Mesendoderm (in vitro differentiated cells): ENCODE measurements at regions not wholly inside any gene's neighbourhood (a gene's known extent, or its start where the extent isn't known, plus 50 kb on each side); places are given as distances from the start of the nearest gene placed in this dataset.
"Not testable (repeated sequence)": the region's sequence is repeated elsewhere in the genome, so short reads cannot be mapped to it uniquely, and the experiment has no call there.

Experiments
- DNase-seq: peaks from one replicate; pipeline ENCODE4 v3.0.0; 2013
- H2AK5ac ChIP-seq: 2 replicates; pipeline ENCODE4 v1.6.1; 2013; ENCODE audit warnings: low read length, inconsistent platforms
- H2BK120ac ChIP-seq: 2 replicates; pipeline ENCODE4 v1.6.1; 2013; ENCODE audit warnings: low read depth, mild to moderate bottlenecking, low read length, moderate library complexity, mixed read lengths
- H2BK15ac ChIP-seq: replicated peaks from 2 replicates; pipeline ENCODE4 v1.6.1; 2013; ENCODE audit warnings: low read depth, mild to moderate bottlenecking, moderate library complexity
- H2BK5ac ChIP-seq: 2 replicates; pipeline ENCODE4 v1.6.1; 2013; ENCODE audit warnings: low read length, inconsistent platforms
- H3K18ac ChIP-seq: 2 replicates; pipeline ENCODE4 v1.6.1; 2013; ENCODE audit warnings: mild to moderate bottlenecking, low read length, mixed read lengths
- H3K23ac ChIP-seq: one replicate; pipeline ENCODE4 v1.6.1; 2013; ENCODE audit warnings: low read length
- H3K27ac ChIP-seq: 2 replicates; pipeline ENCODE4 v1.5.1; 2013; ENCODE audit warnings: low read depth, mild to moderate bottlenecking, inconsistent platforms, low read length, moderate library complexity
- H3K27me3 ChIP-seq: 2 replicates; pipeline ENCODE4 v1.6.1; 2013; ENCODE audit warnings: low read length, control low read depth, mild to moderate bottlenecking, inconsistent platforms; ENCODE audit not compliant: insufficient read depth, poor library complexity
- H3K36me3 ChIP-seq: 2 replicates; pipeline ENCODE4 v1.6.1; 2013; ENCODE audit warnings: low read length, inconsistent platforms; ENCODE audit not compliant: control insufficient read depth, insufficient read depth
- H3K4ac ChIP-seq: one replicate; pipeline ENCODE4 v1.6.1; 2013; ENCODE audit warnings: low read depth, mild to moderate bottlenecking, low read length, moderate library complexity
- H3K4me1 ChIP-seq: 2 replicates; pipeline ENCODE4 v1.6.1; 2013; ENCODE audit warnings: low read depth, low read length, inconsistent platforms; ENCODE audit not compliant: control insufficient read depth
- H3K4me2 ChIP-seq: 2 replicates; pipeline ENCODE4 v1.6.1; 2013; ENCODE audit warnings: low read length
- H3K4me3 ChIP-seq: 2 replicates; pipeline ENCODE4 v1.5.1; 2013; ENCODE audit warnings: mild to moderate bottlenecking, low read length
- H3K56ac ChIP-seq: one replicate; pipeline ENCODE4 v1.6.1; 2013; ENCODE audit warnings: low read length
- H3K79me1 ChIP-seq: 2 replicates; pipeline ENCODE4 v1.6.1; 2013; ENCODE audit warnings: low read length, inconsistent platforms
- H3K79me2 ChIP-seq: 2 replicates; pipeline ENCODE4 v1.6.1; 2013; ENCODE audit warnings: mild to moderate bottlenecking, low read length; ENCODE audit not compliant: control insufficient read depth, insufficient read depth
- H3K9ac ChIP-seq: 2 replicates; pipeline ENCODE4 v1.6.1; 2013; ENCODE audit warnings: low read length, inconsistent platforms
- H4K5ac ChIP-seq: one replicate; pipeline ENCODE4 v1.6.1; 2013; ENCODE audit warnings: low read length
- H4K8ac ChIP-seq: one replicate; pipeline ENCODE4 v1.6.1; 2013; ENCODE audit warnings: low read depth, mild to moderate bottlenecking, control low read depth, low read length, moderate library complexity
- WGBS: extraction: QIAGEN DNeasy Blood & Tissue Kit; methylation state at CpG from one replicate; pipeline ENCODE4 v1.1.7; 2013; ENCODE audit warnings: low lambda C conversion rate, missing lambda C conversion rate; ENCODE audit not compliant: insufficient coverage; ENCODE audit errors: extremely low coverage; 5-methylcytosine and 5-hydroxymethylcytosine counted together

GRCh38 chr11:69899957-69900821 is 81.0 kb upstream of the FGF3 start:
- no peak for DNase-seq

DNA sequence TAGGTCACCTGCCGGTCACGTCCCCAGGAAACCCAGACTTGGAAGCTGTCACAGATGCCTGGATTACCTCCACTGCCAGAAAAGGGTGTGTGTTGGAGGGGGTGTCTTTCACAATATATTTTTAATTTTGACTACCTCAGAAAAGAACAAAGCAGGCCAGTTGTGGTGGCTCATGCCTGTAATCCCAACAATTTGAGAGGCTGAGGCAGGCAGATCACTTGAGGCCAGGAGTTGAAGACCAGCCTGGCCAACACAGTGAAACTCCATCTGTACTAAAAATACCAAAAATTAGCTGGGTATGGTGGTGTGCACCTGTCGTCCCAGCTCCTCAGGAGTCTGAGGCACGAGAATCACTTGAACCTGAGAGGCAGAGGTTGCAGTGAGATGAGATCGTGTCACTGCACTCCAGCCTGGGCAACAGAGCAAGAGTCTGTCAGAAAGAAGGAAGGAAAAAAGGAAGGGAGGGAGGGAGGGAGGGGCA is 81.6 kb upstream of the FGF3 start:
- H2BK15ac ChIP-seq, DNase-seq, H3K23ac ChIP-seq, H3K4me3 ChIP-seq, H4K5ac ChIP-seq, H3K4me1 ChIP-seq, H3K27ac ChIP-seq, H3K4me2 ChIP-seq, H2BK120ac ChIP-seq, H3K36me3 ChIP-seq, H3K9ac ChIP-seq, H3K79me2 ChIP-seq, H2BK5ac ChIP-seq, H4K8ac ChIP-seq, H3K27me3 ChIP-seq, H3K79me1 ChIP-seq, H3K4ac ChIP-seq, H3K56ac ChIP-seq, H3K18ac ChIP-seq, H2AK5ac ChIP-seq: not testable (repeated sequence)
- no CpG with 5 or more reads among the region's 5 CpGs for WGBS

More at GRCh38 chr11:69899957-69900821, 81.0 kb upstream of the FGF3 start:
- Histone ChIP-seq H3K4me3 (no peak overlapping the region), H3K23ac (no peak overlapping the region), H2BK120ac (no peak overlapping the region), H3K56ac (no peak overlapping the region), H4K5ac (no peak overlapping the region), H3K27ac (no peak overlapping the region), H4K8ac (no peak overlapping the region), H3K79me1 (no peaks in the 10 kb centered on the region), H3K4me2 (no peak overlapping the region), H3K27me3 (no peaks in the 10 kb centered on the region), H3K79me2 (no peaks in the 10 kb centered on the region), H3K18ac (no peak overlapping the region), H3K4me1 (no peaks in the 10 kb centered on the region), H2AK5ac (no peak overlapping the region), H3K9ac (no peak overlapping the region), H3K36me3 (no peaks in the 10 kb centered on the region), H2BK15ac (no peak overlapping the region), H3K4ac (no peak overlapping the region), H2BK5ac (no peak overlapping the region)
- 100% methylated on average over 1 of the region's 9 CpGs for WGBS

GRCh38 chr11:69902337-69902736 is 83.1 kb upstream of the FGF3 start:
- H2BK120ac ChIP-seq, result no peak overlapping the region
- no peak overlapping the region for H3K4me2 ChIP-seq
- no peak overlapping the region for H2BK15ac ChIP-seq
- H3K4me3 ChIP-seq, result no peak overlapping the region
- WGBS, result no CpG with 5 or more reads among the region's 12 CpGs
- H3K56ac ChIP-seq, result no peak overlapping the region
- H3K18ac ChIP-seq, result no peak overlapping the region
- no peak for DNase-seq
- H3K79me2 ChIP-seq, result no peaks in the 10 kb centered on the region
- no peak overlapping the region for H3K23ac ChIP-seq
- no peak overlapping the region for H3K4ac ChIP-seq
- no peaks in the 10 kb centered on the region for H3K79me1 ChIP-seq
- H3K9ac ChIP-seq, result no peak overlapping the region
- no peak overlapping the region for H3K27ac ChIP-seq
- H3K4me1 ChIP-seq, result no peaks in the 10 kb centered on the region
- H2BK5ac ChIP-seq, result no peak overlapping the region
- no peak overlapping the region for H4K8ac ChIP-seq
- no peaks in the 10 kb centered on the region for H3K27me3 ChIP-seq
- H2AK5ac ChIP-seq, result no peak overlapping the region
- H3K36me3 ChIP-seq, result no peaks in the 10 kb centered on the region
- H4K5ac ChIP-seq, result no peak overlapping the region

GRCh38 chr11:69903211-69903610 is 84.0 kb upstream of the FGF3 start:
- Histone ChIP-seq H3K4me1 (no peaks in the 10 kb centered on the region), H4K5ac (no peak overlapping the region), H3K79me2 (no peaks in the 10 kb centered on the region), H3K27me3 (no peaks in the 10 kb centered on the region), H3K4ac (no peak overlapping the region), H2BK15ac (no peak overlapping the region), H2BK120ac (no peak overlapping the region), H3K36me3 (no peaks in the 10 kb centered on the region), H2AK5ac (no peak overlapping the region), H4K8ac (no peak overlapping the region), H3K18ac (no peak overlapping the region), H3K4me3 (no peak overlapping the region), H3K4me2 (no peak overlapping the region), H3K79me1 (no peaks in the 10 kb centered on the region), H3K9ac (no peak overlapping the region), H3K27ac (no peak overlapping the region), H2BK5ac (no peak overlapping the region), H3K23ac (no peak overlapping the region), H3K56ac (no peak overlapping the region)
- DNase-seq, result no peak
- WGBS, result no CpG with 5 or more reads among the region's 8 CpGs

DNA sequence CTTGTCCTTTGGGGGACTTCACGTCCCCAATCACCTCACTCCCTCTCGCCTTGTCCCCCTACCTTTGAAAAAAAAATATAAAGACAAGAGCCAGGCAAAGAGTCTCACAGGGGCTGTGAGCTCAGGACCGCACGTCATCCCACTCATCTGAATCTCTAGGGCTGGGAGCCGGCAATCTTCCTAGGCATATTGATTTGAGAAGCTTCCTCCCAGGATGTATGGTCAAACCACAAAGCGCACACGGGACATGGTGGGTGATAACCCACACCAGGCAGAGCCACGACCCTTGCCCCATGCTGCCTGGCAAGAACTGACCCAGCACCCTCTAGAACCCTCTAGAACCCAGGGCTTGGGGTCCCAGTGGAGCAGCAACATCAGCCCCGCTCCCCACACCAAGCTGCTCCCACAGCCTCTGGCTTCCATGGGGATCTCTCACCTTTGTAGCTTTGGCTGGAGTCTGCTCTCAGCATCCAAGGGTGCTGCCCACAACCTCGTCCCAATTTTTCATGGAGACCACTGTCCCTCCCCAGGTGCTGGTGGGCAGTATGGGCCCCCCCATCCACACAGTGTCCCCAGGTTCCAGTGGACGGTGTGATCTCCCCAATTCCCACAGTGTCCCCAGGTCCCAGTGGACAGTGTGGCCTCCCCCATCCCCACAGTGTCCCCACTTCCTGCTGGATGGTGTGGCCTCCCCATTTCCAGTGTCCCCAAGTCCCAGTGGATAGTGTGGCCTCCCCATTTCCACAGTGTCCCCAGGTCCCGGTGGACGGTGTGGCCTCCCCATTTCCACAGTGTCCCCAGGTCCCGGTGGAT is 85.2 kb upstream of the FGF3 start:
- Histone ChIP-seq H3K18ac (no peak overlapping the region), H2AK5ac (no peak overlapping the region), H3K56ac (no peak overlapping the region), H2BK5ac (no peak overlapping the region), H3K4ac (no peak overlapping the region), H2BK120ac (no peak overlapping the region), H3K27me3 (no peaks in the 10 kb centered on the region), H3K27ac (no peak overlapping the region), H3K9ac (no peak overlapping the region), H3K79me1 (no peaks in the 10 kb centered on the region), H3K36me3 (no peaks in the 10 kb centered on the region), H4K5ac (no peak overlapping the region), H2BK15ac (no peak overlapping the region), H3K4me1 (no peaks in the 10 kb centered on the region), H3K23ac (no peak overlapping the region), H3K79me2 (no peaks in the 10 kb centered on the region), H3K4me3 (no peak overlapping the region), H4K8ac (no peak overlapping the region), H3K4me2 (no peak overlapping the region)
- no peak for DNase-seq
- no CpG with 5 or more reads among the region's 14 CpGs for WGBS
